ENCODE measurements at regions not wholly inside any gene's neighbourhood (a gene's known extent, or its start where the extent isn't known, plus 50 kb on each side); places are given as distances from the start of the nearest gene placed in this dataset.

DNA sequence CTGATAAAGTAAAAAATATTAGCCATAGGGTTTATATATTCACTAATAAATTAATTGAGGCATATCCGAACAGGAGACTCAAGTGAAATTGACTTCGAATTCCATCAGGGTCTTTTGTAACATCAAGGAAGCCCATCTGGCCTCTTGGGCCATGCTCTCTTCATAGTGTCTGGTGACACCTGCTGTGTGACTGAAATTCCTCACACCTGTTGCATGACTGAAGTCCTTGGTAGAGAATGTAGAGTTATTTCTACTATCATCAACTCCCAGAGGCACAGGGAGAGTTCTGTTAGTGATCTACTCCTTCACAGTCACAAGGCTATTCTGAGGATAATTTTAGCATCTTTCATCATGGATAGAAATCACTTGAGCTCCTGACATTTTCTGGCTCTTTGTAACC, 138.3 kb upstream of the LSM8 start:
- Histone ChIP-seq H3K27me3 (no peaks in the 10 kb centered on the region), H3K9me3 (no peaks in the 10 kb centered on the region), H3K36me3 (no peaks in the 10 kb centered on the region), H3K4me3 (no peak overlapping the region), H3K27ac (no peak overlapping the region), H3K4me1 (ENCODE audit: insufficient read depth) (no peaks in the 10 kb centered on the region)
- WGBS, 3 donors = 91 to 96% (median 92%) methylated on average over 2 of the region's 2 CpGs
- DNase-seq = no peak
- intact Hi-C loops (cut with DNase I) = no loop called here
- TF ChIP-seq, protein P1, sequence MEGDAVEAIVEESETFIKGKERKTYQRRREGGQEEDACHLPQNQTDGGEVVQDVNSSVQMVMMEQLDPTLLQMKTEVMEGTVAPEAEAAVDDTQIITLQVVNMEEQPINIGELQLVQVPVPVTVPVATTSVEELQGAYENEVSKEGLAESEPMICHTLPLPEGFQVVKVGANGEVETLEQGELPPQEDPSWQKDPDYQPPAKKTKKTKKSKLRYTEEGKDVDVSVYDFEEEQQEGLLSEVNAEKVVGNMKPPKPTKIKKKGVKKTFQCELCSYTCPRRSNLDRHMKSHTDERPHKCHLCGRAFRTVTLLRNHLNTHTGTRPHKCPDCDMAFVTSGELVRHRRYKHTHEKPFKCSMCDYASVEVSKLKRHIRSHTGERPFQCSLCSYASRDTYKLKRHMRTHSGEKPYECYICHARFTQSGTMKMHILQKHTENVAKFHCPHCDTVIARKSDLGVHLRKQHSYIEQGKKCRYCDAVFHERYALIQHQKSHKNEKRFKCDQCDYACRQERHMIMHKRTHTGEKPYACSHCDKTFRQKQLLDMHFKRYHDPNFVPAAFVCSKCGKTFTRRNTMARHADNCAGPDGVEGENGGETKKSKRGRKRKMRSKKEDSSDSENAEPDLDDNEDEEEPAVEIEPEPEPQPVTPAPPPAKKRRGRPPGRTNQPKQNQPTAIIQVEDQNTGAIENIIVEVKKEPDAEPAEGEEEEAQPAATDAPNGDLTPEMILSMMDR (IDR thresholded peaks at IDR 0.05) = no peak
- no peak for TF ChIP-seq POLR2A (IDR thresholded peaks at IDR 0.05)
- no peak for TF ChIP-seq EP300 (IDR thresholded peaks at IDR 0.05)

GRCh38 chr7:118046086-118046485, 137.9 kb upstream of the LSM8 start:
- no peaks in the 10 kb centered on the region for H3K9me3 ChIP-seq
- H3K4me1 ChIP-seq (ENCODE audit: insufficient read depth) = no peaks in the 10 kb centered on the region
- no peak for TF ChIP-seq POLR2A (IDR thresholded peaks at IDR 0.05)
- TF ChIP-seq EP300 (IDR thresholded peaks at IDR 0.05) = no peak
- TF ChIP-seq, protein P1 (IDR thresholded peaks at IDR 0.05) = no peak
- H3K27ac ChIP-seq = no peak overlapping the region
- 95 to 96% (median 96%) methylated on average over 2 of the region's 2 CpGs for WGBS, 3 donors
- H3K4me3 ChIP-seq = no peak overlapping the region
- no peaks in the 10 kb centered on the region for H3K36me3 ChIP-seq
- no peak for DNase-seq
- no peaks in the 10 kb centered on the region for H3K27me3 ChIP-seq
- intact Hi-C loops (cut with DNase I) = no loop called here

DNA sequence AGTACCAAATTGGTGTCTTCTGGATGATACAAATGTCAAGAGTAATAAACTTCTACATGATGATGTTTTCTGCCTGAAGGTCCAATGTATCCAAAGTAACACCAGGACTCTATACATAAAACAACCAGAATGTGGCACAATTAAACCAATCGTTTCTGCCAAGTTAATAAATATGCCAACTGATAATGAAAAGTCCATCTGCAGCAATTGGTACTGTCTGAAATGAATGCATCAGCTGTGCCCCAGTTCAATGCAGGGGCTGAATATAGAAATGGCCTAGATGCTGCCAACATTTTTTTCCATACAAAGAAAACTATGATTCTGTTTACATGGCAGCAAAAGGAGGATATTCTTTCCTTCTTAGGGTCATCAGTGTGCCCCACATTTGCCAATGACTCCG, 137.2 kb upstream of the LSM8 start:
- TF ChIP-seq, protein P1 (IDR thresholded peaks at IDR 0.05) = no peak
- no peak for TF ChIP-seq EP300 (IDR thresholded peaks at IDR 0.05)
- TF ChIP-seq POLR2A (IDR thresholded peaks at IDR 0.05) = no peak
- H3K27ac ChIP-seq = no peak overlapping the region
- H3K4me1 ChIP-seq (ENCODE audit: insufficient read depth) = no peaks in the 10 kb centered on the region
- H3K4me3 ChIP-seq = no peak overlapping the region
- 79 to 86% (median 80%) methylated on average over 2 of the region's 2 CpGs for WGBS, 3 donors
- DNase-seq = no peak
- H3K27me3 ChIP-seq = no peaks in the 10 kb centered on the region
- H3K9me3 ChIP-seq = no peaks in the 10 kb centered on the region
- H3K36me3 ChIP-seq = no peaks in the 10 kb centered on the region
- intact Hi-C loops (cut with DNase I) = no loop called here

DNA sequence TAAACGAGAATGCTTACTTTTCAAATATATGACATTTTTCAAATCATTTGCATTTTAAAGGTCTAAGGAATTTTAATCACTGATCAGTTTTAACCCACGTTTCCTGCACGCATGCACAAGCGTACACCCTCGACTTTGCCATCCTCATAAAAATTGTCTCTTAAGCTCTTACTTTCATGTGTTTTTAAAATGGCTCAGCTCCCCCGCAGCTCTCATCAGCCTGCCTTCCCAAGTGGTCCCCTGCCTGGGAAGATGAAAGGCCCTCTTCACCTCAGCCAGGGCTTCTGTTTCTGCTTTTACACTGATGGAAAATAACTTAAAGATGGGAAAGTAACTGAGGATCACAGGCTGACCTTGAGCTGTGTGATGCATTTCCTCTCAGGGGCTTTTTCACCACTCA, 131.6 kb upstream of the LSM8 start:
- Histone ChIP-seq H3K9me3 (no peaks in the 10 kb centered on the region), H3K27ac (no peak overlapping the region), H3K4me1 (ENCODE audit: insufficient read depth) (no peaks in the 10 kb centered on the region), H3K27me3 (no peaks in the 10 kb centered on the region), H3K36me3 (no peaks in the 10 kb centered on the region), H3K4me3 (no peak overlapping the region)
- WGBS, 3 donors = 60 to 73% (median 70%) methylated on average over 6 of the region's 6 CpGs
- TF ChIP-seq EP300 (IDR thresholded peaks at IDR 0.05) = no peak
- TF ChIP-seq POLR2A (IDR thresholded peaks at IDR 0.05) = no peak
- TF ChIP-seq, protein P1 (IDR thresholded peaks at IDR 0.05) = no peak
- intact Hi-C loops (cut with DNase I) = no loop called here
- no peak for DNase-seq

DNA sequence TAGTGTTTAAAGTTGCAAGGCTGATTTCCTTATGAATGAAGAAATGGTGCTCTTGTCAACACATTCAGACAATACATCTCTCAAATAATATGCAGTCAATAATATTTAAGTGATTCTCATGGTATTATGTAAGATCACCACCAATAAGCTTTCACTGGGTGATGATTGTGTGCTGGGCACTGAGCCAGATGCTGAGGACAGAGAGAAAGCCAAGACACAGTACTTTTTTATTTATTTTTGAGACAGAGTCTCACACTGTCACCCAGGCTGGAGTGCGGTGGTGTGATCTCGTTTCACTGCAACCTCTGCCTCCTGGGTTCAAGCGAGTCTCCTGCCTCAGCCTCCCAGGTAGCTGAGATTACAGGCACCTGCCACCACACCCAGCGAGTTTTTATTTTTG, 130.6 kb upstream of the LSM8 start:
- Histone ChIP-seq H3K36me3 (no peaks in the 10 kb centered on the region), H3K27me3 (no peaks in the 10 kb centered on the region), H3K9me3 (no peaks in the 10 kb centered on the region), H3K27ac (no peak overlapping the region), H3K4me3 (no peak overlapping the region), H3K4me1 (ENCODE audit: insufficient read depth) (no peaks in the 10 kb centered on the region)
- DNase-seq = no peak
- 91 to 95% (median 92%) methylated on average over 4 of the region's 4 CpGs for WGBS, 3 donors
- intact Hi-C loops (cut with DNase I) = no loop called here
- TF ChIP-seq EP300 (IDR thresholded peaks at IDR 0.05) = no peak
- no peak for TF ChIP-seq POLR2A (IDR thresholded peaks at IDR 0.05)
- TF ChIP-seq, protein P1 (IDR thresholded peaks at IDR 0.05) = no peak
